GM06990 (cell line): ENCODE measurements at regions not wholly inside any gene's neighbourhood (a gene's known extent, or its start where the extent isn't known, plus 50 kb on each side); places are given as distances from the start of the nearest gene placed in this dataset.
"Not testable (repeated sequence)": the region's sequence is repeated elsewhere in the genome, so short reads cannot be mapped to it uniquely, and the experiment has no call there.

Source experiments
- DNase-seq: peaks from one replicate; pipeline ENCODE4 v3.0.0-alpha.2; 2011; ENCODE audit not compliant: insufficient read length; ENCODE audit errors: extremely low read depth
- H3K27me3 ChIP-seq: replicated peaks from 2 replicates; pipeline ENCODE4 v1.6.0; 2011; ENCODE audit warnings: low read length; ENCODE audit not compliant: control insufficient read depth, insufficient read depth
- H3K36me3 ChIP-seq: 2 replicates; pipeline ENCODE4 v1.5.1; 2011; ENCODE audit warnings: low read length; ENCODE audit not compliant: control insufficient read depth, insufficient read depth
- H3K4me3 ChIP-seq: replicated peaks from 2 replicates; pipeline ENCODE4 v1.5.1; 2011; ENCODE audit warnings: low read depth, mild to moderate bottlenecking, control low read depth, low read length
- TF ChIP-seq, protein P1 (sequence below): IDR thresholded peaks from 2 replicates; pipeline ENCODE4 v1.5.1; 2011; ENCODE audit warnings: low read length, control low read depth, mild to moderate bottlenecking, inconsistent platforms; ENCODE audit not compliant: insufficient read depth, poor library complexity, severe bottlenecking

DNA sequence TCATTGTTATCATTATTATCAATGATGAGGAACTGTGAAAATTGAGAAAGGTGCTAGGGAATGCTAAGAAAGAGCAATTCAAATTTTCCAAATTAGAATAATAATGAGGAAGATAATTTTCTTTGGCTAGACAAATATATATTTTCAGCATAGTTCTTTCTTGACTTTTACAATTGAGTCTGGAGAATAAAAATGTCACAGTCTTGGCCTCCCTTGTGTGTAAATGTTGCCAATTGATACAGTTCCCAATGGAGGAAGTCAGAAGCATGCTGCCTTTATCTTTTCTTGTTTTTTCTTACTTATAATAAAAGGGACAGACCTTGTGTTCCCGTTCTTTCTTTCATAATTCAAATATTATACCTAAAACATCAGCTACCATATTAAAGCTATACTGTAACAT lies 774.4 kb downstream of the SI start:
- DNase-seq, result no peak
- Histone ChIP-seq H3K36me3 (no peaks in the 10 kb centered on the region), H3K27me3 (no peaks in the 10 kb centered on the region), H3K4me3 (no peak overlapping the region)
- TF ChIP-seq, protein P1, sequence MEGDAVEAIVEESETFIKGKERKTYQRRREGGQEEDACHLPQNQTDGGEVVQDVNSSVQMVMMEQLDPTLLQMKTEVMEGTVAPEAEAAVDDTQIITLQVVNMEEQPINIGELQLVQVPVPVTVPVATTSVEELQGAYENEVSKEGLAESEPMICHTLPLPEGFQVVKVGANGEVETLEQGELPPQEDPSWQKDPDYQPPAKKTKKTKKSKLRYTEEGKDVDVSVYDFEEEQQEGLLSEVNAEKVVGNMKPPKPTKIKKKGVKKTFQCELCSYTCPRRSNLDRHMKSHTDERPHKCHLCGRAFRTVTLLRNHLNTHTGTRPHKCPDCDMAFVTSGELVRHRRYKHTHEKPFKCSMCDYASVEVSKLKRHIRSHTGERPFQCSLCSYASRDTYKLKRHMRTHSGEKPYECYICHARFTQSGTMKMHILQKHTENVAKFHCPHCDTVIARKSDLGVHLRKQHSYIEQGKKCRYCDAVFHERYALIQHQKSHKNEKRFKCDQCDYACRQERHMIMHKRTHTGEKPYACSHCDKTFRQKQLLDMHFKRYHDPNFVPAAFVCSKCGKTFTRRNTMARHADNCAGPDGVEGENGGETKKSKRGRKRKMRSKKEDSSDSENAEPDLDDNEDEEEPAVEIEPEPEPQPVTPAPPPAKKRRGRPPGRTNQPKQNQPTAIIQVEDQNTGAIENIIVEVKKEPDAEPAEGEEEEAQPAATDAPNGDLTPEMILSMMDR, result no peak

DNA sequence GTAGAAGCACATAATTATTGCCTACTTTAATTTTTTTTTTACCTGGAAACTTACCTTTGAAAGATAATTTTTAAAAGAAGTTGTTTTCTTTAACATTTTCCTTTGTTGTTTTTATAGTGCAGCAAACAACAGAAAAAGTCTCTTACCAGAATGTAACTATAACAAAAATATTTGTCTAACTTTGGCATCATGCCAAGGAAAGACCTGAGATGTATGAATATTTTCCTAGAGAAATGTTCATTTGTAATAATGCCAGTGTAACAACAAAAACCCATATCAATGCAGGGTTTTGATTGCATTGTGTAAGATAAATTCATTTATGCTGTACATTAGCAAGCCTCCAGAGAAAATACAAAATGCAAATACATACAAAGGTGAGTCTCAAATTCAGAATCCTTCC lies 775.7 kb downstream of the SI start:
- Histone ChIP-seq H3K4me3 (no peak overlapping the region), H3K36me3 (no peaks in the 10 kb centered on the region), H3K27me3 (no peaks in the 10 kb centered on the region)
- TF ChIP-seq, protein P1, result no peak
- no peak for DNase-seq

DNA sequence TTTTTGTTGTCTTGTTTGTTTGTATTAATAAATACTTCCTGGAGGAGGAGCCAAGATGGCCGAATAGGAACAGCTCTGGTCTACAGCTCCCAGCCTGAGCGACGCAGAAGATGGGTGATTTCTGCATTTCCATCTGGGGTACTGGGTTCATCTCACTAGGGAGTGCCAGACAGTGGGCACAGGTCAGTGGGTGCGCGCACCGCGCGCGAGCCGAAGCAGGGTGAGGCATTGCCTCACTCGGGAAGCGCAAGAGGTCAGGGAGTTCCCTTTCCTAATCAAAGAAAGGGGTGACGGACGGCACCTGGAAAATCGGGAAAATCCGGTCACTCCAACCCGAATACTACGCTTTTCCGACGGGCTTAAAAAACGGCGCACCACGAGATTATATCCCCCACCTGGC lies 786.8 kb downstream of the SI start:
- H3K4me3 ChIP-seq, H3K27me3 ChIP-seq, DNase-seq, H3K36me3 ChIP-seq: not testable (repeated sequence)

DNA sequence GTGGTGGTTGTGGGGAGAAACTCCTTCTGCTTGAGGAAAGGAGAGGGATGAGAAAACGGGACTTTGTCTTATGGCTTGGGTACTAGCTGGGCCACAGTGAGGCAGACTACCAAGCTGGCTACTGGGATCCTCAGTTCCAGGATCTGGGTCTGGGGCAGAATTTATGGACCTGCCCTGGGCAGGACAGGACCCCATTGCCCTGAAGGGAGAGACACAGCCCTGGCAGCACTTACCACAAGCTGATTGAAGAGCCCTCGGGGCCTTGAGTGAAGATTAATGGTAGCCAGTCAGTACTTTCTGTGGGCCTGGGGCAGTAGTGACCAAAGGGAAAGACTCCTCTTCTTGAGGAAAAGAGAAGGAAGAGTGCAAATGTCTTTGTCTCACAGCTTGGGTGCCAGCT lies 799.7 kb downstream of the SI start:
- Histone ChIP-seq H3K4me3 (no peak overlapping the region), H3K36me3 (no peaks in the 10 kb centered on the region), H3K27me3 (no peaks in the 10 kb centered on the region)
- TF ChIP-seq, protein P1, result no peak
- no peak for DNase-seq

DNA sequence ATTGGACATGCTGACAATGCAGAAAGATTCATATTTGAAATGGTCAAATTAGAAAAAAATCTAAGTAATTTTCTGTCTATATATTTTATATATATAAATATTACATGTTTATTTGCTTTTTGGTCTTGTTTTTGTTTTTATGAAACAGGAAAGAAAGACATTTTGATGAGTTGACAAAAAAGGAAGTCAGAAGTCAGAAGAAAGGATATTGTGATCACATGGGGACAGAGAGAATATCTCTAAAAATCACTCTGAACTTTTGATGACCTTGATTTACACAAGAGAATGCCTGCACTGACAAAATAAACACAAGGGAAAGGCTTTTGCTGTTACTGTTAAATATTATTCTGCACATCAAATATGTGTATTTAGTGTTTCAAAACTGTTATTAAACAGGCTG lies 811.2 kb downstream of the SI start:
- DNase-seq, result no peak
- TF ChIP-seq, protein P1, result no peak

DNA sequence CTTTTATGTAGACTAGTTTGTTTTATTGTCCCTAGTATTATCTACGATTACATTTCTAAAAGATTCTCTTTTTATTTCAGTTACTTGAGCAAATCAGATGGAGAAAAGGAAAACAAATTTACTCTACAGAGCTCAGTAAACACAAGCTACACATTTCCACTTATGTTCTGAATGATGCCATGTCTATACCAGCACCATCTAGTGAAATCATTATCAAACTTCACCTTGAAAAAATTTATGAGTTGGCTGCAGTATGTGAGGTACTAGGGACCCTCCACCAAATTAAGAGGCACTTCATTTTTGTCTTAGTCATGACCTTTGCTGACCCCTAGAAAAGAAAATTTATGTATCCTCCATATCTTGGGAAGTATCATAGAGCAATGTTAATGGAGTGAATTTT lies 827.4 kb downstream of the SI start:
- TF ChIP-seq, protein P1, result no peak
- Histone ChIP-seq H3K27me3 (no peaks in the 10 kb centered on the region), H3K4me3 (no peak overlapping the region), H3K36me3 (no peaks in the 10 kb centered on the region)
- no peak for DNase-seq

More for the DNA sequence above, 811.2 kb downstream of the SI start:
- Histone ChIP-seq H3K4me3 (no peak overlapping the region), H3K27me3 (no peaks in the 10 kb centered on the region), H3K36me3 (no peaks in the 10 kb centered on the region)

DNA sequence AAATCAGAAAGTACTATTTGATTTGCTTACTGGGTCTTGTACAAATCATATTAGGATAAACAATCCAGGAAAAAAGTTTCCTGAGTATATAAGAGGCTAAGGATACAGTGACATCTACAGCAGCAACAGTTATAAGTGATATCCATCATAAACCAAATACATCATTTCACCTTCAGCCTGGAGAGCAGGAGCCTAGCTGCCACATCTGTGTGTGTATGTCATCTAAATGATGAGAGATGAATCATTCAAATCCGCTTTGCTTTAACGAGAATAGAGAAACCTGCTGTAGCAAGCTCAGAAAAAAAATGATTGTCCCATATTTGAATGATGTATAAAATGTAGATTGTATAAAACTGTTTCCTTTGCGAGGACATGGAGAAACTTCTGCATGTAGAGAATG lies 841.4 kb downstream of the SI start:
- no peak for DNase-seq
- no peak overlapping the region for H3K4me3 ChIP-seq
- H3K27me3 ChIP-seq, result no peaks in the 10 kb centered on the region
- no peaks in the 10 kb centered on the region for H3K36me3 ChIP-seq
- TF ChIP-seq, protein P1, result no peak
